SK-N-DZ (cell line): ENCODE measurements at regions not wholly inside any gene's neighbourhood (a gene's known extent, or its start where the extent isn't known, plus 50 kb on each side); places are given as distances from the start of the nearest gene placed in this dataset.
"Not testable (repeated sequence)": the region's sequence is repeated elsewhere in the genome, so short reads cannot be mapped to it uniquely, and the experiment has no call there.

Experiments
- DNase-seq: peaks from one replicate; pipeline ENCODE4 v3.0.0-alpha.2; 2015; ENCODE audit warnings: low spot score

DNA sequence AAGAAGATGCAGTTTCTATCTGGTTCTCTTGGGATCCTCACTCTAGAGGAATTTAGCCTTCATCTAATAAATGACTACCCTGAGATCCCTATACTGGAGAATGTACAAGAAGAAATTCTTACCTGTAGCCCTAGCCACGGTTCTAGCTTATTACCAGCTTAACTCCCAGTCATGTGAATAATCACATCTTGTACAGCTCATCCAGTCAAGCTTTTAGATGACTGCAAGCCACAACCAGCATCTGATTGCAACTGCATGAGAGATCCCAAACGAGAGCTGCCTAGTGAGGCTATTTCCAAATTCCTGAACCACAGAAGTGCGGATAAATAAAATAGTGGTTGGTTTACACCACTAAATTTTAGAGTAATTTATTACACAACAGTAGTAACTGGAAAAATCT lies 196.0 kb upstream of the CPHXL start:
- no peak for DNase-seq

DNA sequence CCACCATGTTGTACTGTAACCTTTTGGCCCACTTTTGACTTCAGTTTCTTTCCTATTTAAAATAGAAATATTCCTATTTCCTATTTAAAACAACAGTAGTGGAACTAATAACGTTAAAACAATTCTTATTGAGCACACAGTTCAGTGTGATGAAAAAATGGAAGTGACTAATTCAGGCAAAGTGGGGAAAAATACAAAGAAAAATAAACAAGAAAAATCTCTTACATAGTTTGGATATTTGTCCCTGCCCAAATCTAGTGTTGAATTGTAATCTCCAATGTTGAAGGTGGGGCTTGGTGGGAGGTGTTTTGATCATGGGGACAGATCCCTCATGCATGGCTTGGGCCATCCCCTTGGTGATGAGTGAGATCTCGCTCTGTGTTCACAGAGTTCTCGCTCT lies 198.1 kb upstream of the CPHXL start:
- DNase-seq: no peak

DNA sequence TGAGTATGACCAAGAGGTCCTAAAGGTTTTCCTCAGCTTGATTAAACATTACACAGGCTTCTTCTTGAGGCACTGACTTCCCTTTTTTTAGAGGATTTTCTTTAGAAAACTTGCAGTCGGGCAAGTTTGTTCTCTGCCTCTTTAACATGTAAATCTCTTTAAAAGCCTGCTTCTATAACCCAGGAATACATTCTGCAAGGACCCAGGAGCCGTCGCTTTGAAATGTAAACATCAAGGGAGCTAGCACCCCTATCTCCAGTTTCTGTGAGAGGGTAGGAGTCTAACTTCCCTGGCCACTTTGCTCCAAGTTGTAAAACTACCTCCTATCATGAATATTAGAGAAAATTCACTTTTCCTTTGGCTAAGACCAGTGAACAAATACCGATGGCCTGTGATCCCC lies 201.5 kb upstream of the CPHXL start:
- no peak for DNase-seq

DNA sequence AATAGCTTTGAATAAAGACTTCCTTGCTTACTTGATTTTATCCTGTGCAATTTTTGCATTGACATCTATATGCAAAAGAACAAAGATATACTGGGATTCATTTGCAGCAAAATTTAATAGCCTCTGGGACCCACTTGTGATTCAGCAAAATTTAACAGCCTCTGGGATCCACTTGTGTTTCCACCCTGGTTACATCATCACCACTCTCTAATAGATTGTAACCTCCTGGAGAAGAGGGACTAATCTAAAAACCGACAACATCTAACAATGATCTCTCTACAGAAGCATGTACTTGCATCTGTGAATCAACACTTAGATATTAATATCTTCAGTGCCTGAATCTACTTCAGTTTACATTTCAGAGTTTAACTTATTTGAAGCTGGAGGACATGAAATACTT lies 202.0 kb upstream of the CPHXL start:
- DNase-seq: no peak

- no peak for DNase-seq
These were observed 202.8 kb upstream of the CPHXL start for GRCh38 chr16:75929046-75929445.

- no peak for DNase-seq
These were observed 204.8 kb upstream of the CPHXL start for GRCh38 chr16:75931043-75931442.

GRCh38 chr16:75931970-75932369 lies 205.7 kb upstream of the CPHXL start:
- DNase-seq: no peak

DNA sequence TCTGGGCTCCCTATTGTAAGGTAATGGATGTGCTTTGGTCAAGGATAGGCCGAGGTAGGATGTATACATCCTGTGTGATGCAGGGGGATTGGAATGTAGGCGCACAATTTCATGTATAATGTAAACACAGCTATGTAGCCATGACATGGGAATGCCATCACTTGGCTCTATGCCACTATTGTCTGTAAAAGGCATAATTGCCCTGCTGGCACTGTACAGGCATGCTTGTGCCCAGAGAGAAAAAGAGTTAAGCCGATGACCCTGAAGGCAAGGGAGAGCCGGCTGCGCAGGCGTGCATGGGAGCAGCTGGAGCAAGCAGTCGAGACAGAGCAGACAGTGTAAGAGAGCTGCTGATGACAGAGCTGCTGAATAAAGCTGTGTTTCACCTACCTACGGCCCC lies 212.5 kb upstream of the CPHXL start:
- no peak for DNase-seq

DNA sequence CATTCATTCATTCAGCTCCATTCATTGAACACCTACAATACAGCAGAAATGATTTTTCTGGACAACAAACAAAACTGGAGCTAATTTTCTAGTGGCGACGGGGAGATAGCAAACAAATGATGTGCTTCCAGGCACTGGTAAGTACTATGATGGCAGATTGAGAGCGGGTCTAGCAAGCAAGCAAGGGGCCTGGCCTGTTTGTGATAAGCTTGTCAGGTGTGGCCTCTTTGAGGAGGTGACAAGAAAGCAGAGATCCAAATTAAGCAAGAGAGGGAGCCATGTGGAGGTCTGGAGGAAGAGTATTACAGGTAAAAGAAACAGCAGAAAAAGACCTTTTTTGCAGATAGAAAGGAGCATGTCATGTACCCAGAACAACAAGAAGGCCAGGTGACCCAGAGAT lies 216.1 kb upstream of the CPHXL start:
- peak; percentile 80 for DNase-seq

DNA sequence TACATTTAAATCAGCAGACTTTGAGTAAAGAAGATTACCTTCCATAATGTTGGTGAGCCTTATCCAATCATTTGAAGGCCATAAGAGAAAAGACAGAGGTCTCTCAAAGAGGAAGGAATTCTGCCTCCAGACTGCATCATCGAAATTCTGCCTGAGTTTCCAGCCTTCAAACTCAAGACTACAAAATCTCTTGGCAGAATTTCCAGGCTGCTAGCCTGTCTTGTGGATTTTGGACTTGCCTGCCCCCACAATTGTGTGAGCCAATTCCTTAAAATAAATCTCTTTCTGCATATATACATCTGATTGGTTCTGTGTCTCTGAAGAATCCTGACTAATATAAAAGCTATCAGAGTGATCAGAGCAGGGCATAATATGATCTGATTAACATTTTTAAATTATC lies 216.6 kb upstream of the CPHXL start:
- peak; percentile 63 for DNase-seq

GRCh38 chr16:75943705-75944514 lies 217.6 kb upstream of the CPHXL start:
- DNase-seq: peak; percentile 99

DNA sequence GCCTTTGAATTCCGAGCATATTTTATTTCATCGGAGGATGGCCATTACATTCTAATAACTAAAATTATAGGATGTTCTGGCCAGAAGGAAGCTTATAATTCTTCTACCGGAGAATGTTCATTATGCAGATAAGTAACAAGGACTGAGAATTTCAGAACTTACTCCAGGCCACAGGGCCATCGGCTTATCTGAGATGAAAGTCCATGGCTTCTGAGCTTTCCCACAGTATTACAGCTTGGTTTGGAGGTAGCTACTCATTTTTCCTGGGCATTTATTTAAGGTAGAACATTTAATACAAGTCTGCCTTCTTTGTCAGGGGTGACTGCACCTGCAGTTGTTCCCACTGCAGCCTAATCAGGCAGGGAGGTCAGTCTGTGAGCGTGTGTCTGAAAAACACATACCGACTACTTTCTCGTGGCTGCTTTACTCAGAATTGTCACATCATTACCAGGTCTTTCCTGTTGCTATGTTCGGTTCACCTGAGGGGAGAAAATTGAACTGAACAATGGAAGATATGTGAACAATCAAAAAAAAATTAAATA lies 219.7 kb upstream of the CPHXL start:
- no peak for DNase-seq

GRCh38 chr16:75947626-75948239 lies 221.4 kb upstream of the CPHXL start:
- no peak for DNase-seq

DNA sequence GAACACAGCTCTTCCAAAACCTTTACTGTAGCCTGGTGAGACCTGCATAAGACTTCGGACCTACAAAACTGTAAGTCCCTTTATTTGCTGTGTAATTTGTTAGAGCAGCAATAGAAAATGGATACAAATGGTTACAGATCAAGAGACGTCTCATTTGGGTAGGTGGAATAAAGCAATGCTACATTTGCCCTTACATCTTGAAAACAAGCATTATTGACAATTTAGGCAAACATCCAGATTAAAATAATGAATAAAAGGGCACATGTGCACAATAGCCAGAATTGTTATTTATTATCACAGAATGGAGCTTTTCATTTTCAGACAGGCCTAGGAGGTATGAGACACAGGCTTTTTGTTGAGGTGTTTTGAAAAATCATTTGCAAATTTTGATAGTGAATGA lies 222.2 kb upstream of the CPHXL start:
- DNase-seq: no peak

DNA sequence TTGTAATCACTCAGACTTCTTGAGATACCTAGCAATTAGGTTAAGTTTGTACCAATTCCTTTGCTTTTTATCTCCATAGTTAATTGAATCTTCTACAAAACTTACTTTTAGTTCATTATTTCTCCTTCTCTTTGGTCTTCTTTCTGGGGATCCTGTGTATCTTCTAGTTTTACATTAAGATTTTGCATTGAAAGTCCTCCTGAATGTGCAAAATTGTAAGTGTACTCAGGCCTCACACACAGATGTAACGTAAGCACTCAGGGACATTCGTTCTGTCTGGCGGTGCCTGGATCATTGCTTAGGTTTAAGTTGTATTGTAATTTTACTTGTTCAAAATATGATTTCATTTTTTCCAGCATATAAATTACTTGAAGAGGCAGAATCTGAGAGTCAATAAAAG lies 222.6 kb upstream of the CPHXL start:
- no peak for DNase-seq

DNA sequence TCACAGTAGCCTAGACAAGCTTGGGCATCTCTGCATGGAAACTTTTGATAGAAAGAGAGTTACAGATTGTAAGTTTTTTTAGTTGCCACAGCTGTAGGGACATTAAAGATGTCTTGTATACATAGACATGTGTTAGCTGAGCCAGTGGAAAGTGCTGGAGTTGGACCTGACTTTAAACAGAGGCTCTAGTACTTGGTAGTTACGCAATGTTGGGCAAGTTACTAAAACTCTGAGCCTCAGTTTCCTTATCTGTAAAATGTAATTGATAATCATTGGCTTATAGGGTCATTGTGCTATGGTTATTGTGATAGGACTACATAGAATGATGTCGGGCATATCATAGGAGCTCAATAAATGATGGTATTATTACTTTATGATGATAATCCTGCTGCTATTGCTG lies 225.8 kb upstream of the CPHXL start:
- DNase-seq: no peak

DNA sequence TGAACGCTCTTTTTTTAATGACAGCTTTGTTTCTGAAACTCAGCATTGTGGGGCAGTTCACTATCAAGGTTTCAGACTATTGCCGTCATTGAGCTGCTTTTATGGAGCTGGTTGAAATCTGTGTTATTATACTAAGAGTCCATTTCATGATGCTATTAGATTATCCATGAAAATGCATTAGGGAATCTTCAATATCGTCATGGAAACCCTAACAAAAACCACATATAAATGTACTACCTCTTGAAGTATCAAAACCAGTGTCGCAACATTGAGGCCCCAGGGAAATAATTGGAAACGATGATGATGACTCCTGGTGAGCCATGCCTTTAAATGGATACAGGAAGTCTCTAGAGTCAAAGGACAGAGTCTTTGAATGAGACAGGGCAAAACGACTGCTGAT lies 231.6 kb upstream of the CPHXL start:
- DNase-seq: no peak

DNA sequence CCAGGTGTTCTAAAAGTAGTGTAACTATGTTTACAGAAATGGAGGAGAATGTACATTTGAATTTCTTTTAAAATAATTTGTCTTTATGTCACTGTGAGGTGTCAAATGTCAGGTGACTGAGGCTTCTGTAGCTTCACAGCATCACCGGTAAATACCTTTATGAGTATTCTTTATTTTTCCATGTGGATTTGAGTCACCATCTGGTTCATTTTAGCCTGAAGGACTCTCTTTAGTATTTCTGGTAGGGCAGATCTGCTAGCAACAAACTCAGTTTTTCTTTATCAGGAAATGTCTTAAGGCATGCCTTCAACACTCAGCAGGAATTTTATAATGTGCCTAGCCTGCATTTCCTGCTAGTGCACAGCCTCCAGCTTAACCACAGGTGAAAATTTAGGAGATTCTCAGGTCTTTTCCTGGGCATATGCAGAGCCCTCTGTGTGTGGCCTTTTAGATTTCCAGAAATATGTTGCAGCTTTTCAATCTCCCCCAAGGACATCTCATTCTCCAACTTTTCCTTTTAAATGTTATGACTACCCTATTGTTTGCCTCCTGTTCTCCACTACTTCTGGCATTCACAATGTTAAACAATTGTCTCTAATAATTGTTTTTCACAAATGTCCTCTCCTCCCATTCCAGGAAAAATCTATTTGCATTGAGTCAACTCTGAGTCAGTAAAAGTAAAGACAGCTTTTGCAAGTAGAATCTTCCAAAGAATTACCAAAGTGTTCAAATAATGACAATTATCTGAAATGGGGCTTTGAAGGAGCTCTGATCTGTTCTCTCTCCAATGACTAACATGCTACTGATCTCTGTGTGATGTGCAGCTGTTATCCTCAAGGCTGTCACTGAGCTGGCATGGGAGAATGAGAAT lies 239.4 kb upstream of the CPHXL start:
- DNase-seq: no peak

- not testable (repeated sequence) for DNase-seq
These were observed 242.8 kb upstream of the CPHXL start for GRCh38 chr16:75969120-75969519.

- DNase-seq: no peak
These were observed 245.0 kb upstream of the CPHXL start for GRCh38 chr16:75971334-75971733.

GRCh38 chr16:75983296-75983695 lies 257.0 kb upstream of the CPHXL start:
- DNase-seq: no peak

DNA sequence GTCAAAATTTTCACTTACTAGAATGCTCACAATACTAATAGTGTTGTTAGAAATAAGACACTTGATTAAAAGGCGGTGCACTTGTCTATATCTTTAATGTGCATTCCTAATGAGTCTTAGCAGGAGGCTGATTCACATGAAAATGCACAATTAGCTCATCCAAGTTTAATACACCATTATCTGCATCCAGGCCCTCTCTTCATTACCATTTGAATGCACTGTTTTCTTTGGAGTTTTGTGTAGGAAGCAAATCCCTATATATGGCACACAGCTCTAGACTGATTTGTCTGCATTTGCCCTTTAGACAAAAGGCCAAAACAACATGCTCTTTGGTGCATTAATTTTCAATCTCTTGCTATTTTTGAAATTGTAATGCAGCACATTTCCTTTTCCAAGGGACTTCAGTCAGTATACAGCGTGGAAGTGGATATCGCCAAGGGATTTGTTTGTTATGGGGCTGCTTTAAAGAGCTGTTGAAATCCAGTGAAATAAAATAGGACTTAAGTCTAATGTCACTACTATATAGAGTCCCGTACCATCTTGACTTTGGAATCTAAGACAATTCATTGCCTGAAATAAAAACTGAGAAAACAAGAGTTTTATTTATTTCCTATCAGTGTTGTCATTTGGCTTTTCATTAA lies 257.6 kb upstream of the CPHXL start:
- no peak for DNase-seq
